ENCODE measurements at regions not wholly inside any gene's neighbourhood (a gene's known extent, or its start where the extent isn't known, plus 50 kb on each side); places are given as distances from the start of the nearest gene placed in this dataset.

DNA sequence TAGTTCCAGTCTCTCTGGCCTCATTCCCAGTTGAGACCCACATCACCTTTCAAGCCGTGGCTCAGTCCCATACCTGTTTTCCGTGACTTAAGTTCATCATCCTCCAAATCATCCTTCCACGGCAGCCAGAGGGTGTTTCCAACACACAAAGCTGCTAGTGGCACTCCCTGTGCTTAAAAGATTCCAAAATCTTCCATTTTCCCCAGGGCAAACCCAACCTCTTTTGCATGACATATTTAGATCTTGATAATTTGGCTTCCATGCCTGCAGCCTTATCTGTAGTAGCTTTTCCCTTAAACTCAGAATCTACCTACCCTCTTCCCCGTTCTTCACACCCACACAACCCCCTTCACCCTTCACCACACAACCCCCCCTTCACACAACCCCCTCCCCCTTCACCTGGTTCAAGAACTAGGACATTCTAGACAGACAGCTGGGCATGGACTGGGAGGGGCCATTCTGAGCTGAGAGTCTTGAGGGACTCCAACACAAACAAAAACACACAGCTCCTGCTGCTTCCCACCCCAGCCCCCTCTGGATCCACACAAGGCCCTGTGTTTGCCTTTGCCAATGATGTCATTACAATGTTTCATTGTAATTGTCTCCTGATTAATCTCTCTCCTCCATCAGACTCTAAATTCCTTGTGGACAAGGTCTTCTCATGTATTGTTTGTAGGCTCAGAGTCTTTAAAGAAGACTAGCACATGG lies 268.2 kb downstream of the SH3GL2 start:
- no peak overlapping the region for H3K4me3 ChIP-seq (replicated peaks in 1 of 2; ENCODE audit: low read depth in 2 of 2, low read length in 2 of 2)
- no peak for DNase-seq (ENCODE audit: low read depth in 2 of 2)
- TF ChIP-seq, protein P1, sequence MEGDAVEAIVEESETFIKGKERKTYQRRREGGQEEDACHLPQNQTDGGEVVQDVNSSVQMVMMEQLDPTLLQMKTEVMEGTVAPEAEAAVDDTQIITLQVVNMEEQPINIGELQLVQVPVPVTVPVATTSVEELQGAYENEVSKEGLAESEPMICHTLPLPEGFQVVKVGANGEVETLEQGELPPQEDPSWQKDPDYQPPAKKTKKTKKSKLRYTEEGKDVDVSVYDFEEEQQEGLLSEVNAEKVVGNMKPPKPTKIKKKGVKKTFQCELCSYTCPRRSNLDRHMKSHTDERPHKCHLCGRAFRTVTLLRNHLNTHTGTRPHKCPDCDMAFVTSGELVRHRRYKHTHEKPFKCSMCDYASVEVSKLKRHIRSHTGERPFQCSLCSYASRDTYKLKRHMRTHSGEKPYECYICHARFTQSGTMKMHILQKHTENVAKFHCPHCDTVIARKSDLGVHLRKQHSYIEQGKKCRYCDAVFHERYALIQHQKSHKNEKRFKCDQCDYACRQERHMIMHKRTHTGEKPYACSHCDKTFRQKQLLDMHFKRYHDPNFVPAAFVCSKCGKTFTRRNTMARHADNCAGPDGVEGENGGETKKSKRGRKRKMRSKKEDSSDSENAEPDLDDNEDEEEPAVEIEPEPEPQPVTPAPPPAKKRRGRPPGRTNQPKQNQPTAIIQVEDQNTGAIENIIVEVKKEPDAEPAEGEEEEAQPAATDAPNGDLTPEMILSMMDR (IDR thresholded peaks at IDR 0.05; ENCODE audit: low read depth, low read length): no peak

DNA sequence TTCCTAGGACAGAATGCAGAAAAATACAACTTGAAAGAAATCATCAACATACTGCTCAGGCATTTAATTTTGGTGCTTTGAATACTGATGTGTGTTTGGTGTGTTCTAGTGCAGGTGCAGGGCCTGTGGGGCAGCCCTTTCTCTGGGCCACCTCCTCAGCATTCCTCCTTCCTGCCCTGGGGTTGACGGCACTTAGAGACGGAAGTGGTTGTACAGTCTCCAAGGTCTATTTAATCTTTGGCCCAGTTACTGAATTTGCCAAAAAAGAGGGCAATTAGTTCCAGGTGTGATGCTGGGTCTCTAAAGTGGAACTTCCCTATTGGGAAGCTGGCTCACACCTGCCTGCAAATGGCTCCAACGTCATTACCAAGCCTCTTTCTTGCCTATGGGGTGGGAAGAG lies 269.0 kb downstream of the SH3GL2 start:
- TF ChIP-seq, protein P1 (IDR thresholded peaks at IDR 0.05; ENCODE audit: low read depth, low read length): no peak
- H3K4me3 ChIP-seq (replicated peaks in 1 of 2; ENCODE audit: low read depth in 2 of 2, low read length in 2 of 2): no peak overlapping the region
- DNase-seq (ENCODE audit: low read depth in 2 of 2): no peak

DNA sequence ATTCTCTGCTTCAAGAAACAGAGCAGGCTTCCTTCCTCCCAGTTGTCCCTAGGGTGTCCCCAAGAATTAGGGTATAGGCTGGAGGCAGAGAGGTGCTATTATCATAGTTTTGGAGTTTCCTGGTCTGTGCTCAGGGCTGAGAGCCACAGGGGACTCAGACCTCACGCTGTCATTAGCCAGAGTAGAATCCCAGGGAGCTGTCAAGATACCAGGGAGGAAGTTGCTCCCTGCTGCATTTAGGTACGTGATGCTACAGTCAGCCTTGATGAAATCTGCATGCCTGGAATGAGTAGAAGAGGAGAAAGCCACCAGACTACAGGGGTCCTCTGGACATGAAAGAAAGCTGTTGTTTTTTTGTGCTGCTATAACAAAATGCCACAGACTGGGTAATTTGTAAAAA lies 273.2 kb downstream of the SH3GL2 start:
- DNase-seq (ENCODE audit: low read depth in 2 of 2): no peak
- TF ChIP-seq, protein P1 (IDR thresholded peaks at IDR 0.05; ENCODE audit: low read depth, low read length): no peak
- H3K4me3 ChIP-seq (replicated peaks in 1 of 2; ENCODE audit: low read depth in 2 of 2, low read length in 2 of 2): no peak overlapping the region

DNA sequence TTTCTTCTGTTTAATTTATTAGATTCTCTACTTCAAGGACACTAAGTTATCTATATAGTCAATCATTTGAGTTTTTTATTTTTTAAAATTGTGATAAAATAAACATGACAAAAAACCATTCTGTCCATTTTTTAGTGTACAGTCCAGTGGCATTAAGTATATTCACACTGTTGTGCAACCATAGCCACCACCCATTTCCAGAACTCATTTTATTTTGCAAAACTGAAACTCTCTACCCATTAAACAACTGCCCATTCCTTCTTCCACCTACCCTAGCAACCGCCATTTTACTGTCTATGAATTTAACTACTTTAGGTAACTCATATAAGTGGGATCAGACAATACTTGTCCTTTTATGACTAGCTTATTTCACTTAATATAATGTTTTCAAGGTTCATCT lies 275.6 kb downstream of the SH3GL2 start:
- no peak overlapping the region for H3K4me3 ChIP-seq (replicated peaks in 1 of 2; ENCODE audit: low read depth in 2 of 2, low read length in 2 of 2)
- TF ChIP-seq, protein P1 (IDR thresholded peaks at IDR 0.05; ENCODE audit: low read depth, low read length): no peak
- DNase-seq (ENCODE audit: low read depth in 2 of 2): no peak

DNA sequence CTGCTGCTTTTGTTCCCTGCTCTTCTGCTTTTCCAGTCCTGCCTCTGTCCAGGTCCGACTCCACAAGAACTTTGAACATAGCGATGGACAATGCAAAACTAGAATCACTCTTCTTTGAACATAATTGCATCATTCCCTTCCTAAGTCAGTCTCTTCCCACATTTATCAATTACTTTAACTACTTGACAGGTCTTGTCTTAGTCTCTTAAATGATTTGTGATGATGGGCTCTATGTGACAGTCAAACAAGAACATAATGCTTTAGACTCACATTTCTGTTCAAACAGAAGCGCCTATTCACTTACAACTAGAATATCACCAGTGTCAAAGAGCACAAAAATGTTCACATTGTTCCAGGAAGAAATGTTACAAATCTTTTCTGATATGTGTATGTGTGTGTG lies 278.1 kb downstream of the SH3GL2 start:
- H3K4me3 ChIP-seq (replicated peaks in 1 of 2; ENCODE audit: low read depth in 2 of 2, low read length in 2 of 2): no peak overlapping the region
- DNase-seq (ENCODE audit: low read depth in 2 of 2): no peak
- TF ChIP-seq, protein P1 (IDR thresholded peaks at IDR 0.05; ENCODE audit: low read depth, low read length): no peak

DNA sequence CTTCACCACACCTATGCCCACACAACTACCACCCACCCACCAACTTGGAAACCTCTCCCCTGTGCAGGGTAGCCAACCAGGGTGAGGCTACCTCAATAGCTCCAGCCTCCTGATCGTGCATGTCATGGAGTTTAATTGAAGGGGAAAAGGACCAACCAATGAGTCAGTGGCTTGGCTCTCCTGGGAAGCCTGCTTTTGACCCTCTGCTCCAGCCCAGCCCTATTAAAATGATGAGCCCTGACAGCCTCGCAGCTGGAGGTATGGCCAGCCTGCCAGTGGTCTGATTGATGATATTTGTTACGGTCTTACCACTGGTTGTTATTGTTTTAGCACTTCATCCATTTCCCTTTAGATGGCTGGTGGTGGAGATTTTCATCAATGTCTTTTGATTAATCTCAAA lies 280.4 kb downstream of the SH3GL2 start:
- TF ChIP-seq, protein P1 (IDR thresholded peaks at IDR 0.05; ENCODE audit: low read depth, low read length): no peak

DNA sequence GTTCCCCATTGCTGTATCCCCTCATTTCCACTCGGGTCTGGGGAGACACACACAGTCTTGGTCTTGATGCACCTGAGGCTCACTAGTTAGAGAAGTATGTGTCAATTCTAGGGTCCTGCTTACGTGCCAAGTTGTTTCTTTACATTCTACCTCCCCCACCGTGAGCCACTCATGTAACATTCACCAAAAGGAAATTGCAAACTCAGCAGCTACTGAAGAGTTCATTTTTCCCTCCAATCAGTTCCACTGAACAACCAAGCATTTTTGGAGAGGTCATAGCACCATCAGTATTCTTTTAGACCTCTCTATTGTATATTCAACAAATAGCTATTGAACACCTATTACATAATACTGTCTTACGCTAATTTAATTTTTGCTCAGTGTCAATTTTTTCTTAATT lies 281.1 kb downstream of the SH3GL2 start:
- DNase-seq (ENCODE audit: low read depth in 2 of 2): no peak
- H3K4me3 ChIP-seq (replicated peaks in 1 of 2; ENCODE audit: low read depth in 2 of 2, low read length in 2 of 2): no peak overlapping the region
- TF ChIP-seq, protein P1 (IDR thresholded peaks at IDR 0.05; ENCODE audit: low read depth, low read length): no peak

More for the DNA sequence above, 280.4 kb downstream of the SH3GL2 start:
- no peak for DNase-seq (ENCODE audit: low read depth in 2 of 2)
- no peak overlapping the region for H3K4me3 ChIP-seq (replicated peaks in 1 of 2; ENCODE audit: low read depth in 2 of 2, low read length in 2 of 2)
